ENCODE measurements at regions not wholly inside any gene's neighbourhood (a gene's known extent, or its start where the extent isn't known, plus 50 kb on each side); places are given as distances from the start of the nearest gene placed in this dataset.

GRCh38 chr4:25549413-25549812 lies 106.2 kb upstream of the SLC34A2 start:
- TF ChIP-seq EZH2 (IDR thresholded peaks at IDR 0.05; ENCODE audit: insufficient read depth, poor library complexity, severe bottlenecking) (no peak), EZH2phosphoT487 (IDR thresholded peaks at IDR 0.05; ENCODE audit: insufficient read depth, low read depth) (no peak)

All from GM23248 (cell line).